PFSK-1 (cell line): ENCODE measurements at regions not wholly inside any gene's neighbourhood (a gene's known extent, or its start where the extent isn't known, plus 50 kb on each side); places are given as distances from the start of the nearest gene placed in this dataset.

Experiments used
- FOXP2 ChIP-seq: optimal IDR thresholded peaks from 2 replicates; pipeline ENCODE3; 2011; ENCODE audit warnings: borderline replicate concordance, control low read depth, inconsistent platforms; ENCODE audit not compliant: insufficient read depth; ENCODE audit errors: extremely low read length, extremely low read depth
- POLR2AphosphoS5 ChIP-seq: IDR thresholded peaks from 2 replicates; pipeline ENCODE4 v1.6.1; 2012; ENCODE audit warnings: low read depth, mild to moderate bottlenecking, control low read depth, low read length, moderate library complexity
- REST ChIP-seq, 2 experiments: IDR thresholded peaks; 2 replicates each; pipeline versions ENCODE4 v1.6.1 to v1.8.0; 2011 to 2012; ENCODE audit warnings: low read depth in 2 of 2, low read length in 2 of 2, control low read depth in 1 of 2, inconsistent platforms in 1 of 2, mild to moderate bottlenecking in 1 of 2, moderate library complexity in 1 of 2; ENCODE audit not compliant: insufficient read depth in 1 of 2
- SIN3A ChIP-seq: IDR thresholded peaks from 2 replicates; pipeline ENCODE4 v1.6.1; 2012; ENCODE audit warnings: mild to moderate bottlenecking, low read length, moderate library complexity, borderline replicate concordance; ENCODE audit not compliant: insufficient read depth
- TAF1 ChIP-seq: IDR thresholded peaks from 2 replicates; pipeline ENCODE4 v1.6.1; 2012; ENCODE audit warnings: low read length, control low read depth, borderline replicate concordance; ENCODE audit not compliant: insufficient read depth

DNA sequence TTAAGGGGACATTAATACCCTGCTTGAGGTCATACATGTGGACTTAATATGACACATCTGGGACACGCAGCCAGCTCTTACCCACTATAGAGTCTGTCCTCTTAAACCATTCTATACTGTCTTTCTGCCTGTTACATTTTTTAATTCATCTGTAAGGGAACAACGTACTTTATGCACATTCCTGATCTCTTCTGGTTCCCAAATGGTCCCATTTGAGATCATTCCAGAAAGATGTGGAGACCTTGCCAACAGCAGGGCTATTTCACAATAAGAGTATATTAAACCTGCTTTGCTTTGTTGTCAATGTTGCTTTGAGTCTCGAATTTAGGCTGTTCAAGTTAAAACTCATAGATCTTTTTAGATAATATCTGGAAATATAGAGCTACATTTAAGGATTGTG, 332.2 kb upstream of the RAG2 start:
- TF ChIP-seq REST (IDR thresholded peaks at IDR 0.05; ENCODE audit: insufficient read depth in 1 of 2, low read depth in 2 of 2, low read length in 2 of 2) = no peak
- TF ChIP-seq TAF1 = no peak
- TF ChIP-seq POLR2AphosphoS5 = no peak
- TF ChIP-seq FOXP2 = no peak
- TF ChIP-seq SIN3A = no peak

GRCh38 chr11:36929401-36929800, 331.4 kb upstream of the RAG2 start:
- TF ChIP-seq SIN3A (no peak), POLR2AphosphoS5 (no peak), FOXP2 (no peak), REST (IDR thresholded peaks at IDR 0.05; ENCODE audit: insufficient read depth in 1 of 2, low read depth in 2 of 2, low read length in 2 of 2) (no peak), TAF1 (no peak)

DNA sequence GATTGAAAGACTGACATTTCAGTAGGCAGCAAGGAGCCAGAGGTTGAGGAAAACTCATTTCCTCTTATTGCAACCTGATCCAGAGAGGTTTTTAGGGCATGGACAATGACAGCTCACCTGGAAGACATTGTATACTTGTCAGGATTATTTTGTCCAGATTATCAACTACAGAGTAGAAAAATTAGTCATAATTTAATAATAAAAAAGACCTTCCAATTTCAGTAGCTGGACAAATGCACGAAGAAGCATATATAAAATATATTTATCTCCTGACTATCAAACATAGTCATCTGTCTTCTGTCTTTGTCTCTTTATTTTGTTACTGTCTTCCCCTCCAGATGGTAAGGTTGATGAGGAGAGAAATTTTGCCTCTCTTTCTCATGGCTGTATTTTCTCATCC, 330.6 kb upstream of the RAG2 start:
- TF ChIP-seq FOXP2 (no peak), SIN3A (no peak), TAF1 (no peak), POLR2AphosphoS5 (no peak), REST (IDR thresholded peaks at IDR 0.05; ENCODE audit: insufficient read depth in 1 of 2, low read depth in 2 of 2, low read length in 2 of 2) (no peak)

GRCh38 chr11:36899800-36900199, 301.8 kb upstream of the RAG2 start:
- TF ChIP-seq POLR2AphosphoS5 (no peak), REST (IDR thresholded peaks at IDR 0.05; ENCODE audit: insufficient read depth in 1 of 2, low read depth in 2 of 2, low read length in 2 of 2) (no peak), FOXP2 (no peak), SIN3A (no peak), TAF1 (no peak)

DNA sequence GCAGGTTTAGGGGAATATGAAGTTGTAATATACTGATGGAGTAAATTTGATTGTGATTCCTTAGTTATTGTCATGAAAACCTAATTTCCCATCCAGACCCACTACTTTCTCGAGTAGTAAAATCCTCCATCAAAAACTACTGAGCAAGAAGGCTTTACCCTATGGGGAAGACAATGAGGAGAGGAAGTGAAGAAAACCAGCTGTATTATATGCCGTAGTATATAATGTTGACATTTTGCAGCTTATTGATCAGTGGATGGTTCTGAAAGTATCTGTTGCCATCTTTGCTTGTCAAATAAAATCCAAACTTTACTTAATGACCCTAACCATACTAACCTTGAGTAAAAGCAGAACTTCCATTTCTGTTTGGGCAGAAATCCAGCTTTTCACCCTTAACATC, 292.8 kb upstream of the RAG2 start:
- TF ChIP-seq TAF1 = no peak
- no peak for TF ChIP-seq SIN3A
- TF ChIP-seq REST (IDR thresholded peaks at IDR 0.05; ENCODE audit: insufficient read depth in 1 of 2, low read depth in 2 of 2, low read length in 2 of 2) = no peak
- no peak for TF ChIP-seq FOXP2
- TF ChIP-seq POLR2AphosphoS5 = no peak
